SK-N-MC (cell line): ENCODE measurements at regions not wholly inside any gene's neighbourhood (a gene's known extent, or its start where the extent isn't known, plus 50 kb on each side); places are given as distances from the start of the nearest gene placed in this dataset.
"Not testable (repeated sequence)": the region's sequence is repeated elsewhere in the genome, so short reads cannot be mapped to it uniquely, and the experiment has no call there.

ENCODE experiments used
- DNase-seq: peaks from one replicate; pipeline ENCODE4 v3.0.0-alpha.2; 2011; ENCODE audit warnings: low read depth, low spot score
- H3K27ac ChIP-seq: fragments of 200-600 bp; sonication (generic); 2 replicates; pipeline ENCODE4 v1.5.1; 2016; ENCODE audit warnings: mixed run types
- H3K36me3 ChIP-seq: fragments of 200-600 bp; sonication (generic); 2 replicates; pipeline ENCODE4 v1.6.1; 2017; ENCODE audit warnings: antibody characterized with exemption, low read length, mixed read lengths; ENCODE audit not compliant: insufficient read depth
- H3K4me3 ChIP-seq: fragments of 200-600 bp; sonication (generic); 2 replicates; pipeline ENCODE4 v1.5.1; 2016
- H3K9ac ChIP-seq: fragments of 200-600 bp; sonication (generic); 2 replicates; pipeline ENCODE4 v1.8.0; 2017; ENCODE audit warnings: mixed run types, mixed read lengths; ENCODE audit not compliant: insufficient read length
- H3K9me3 ChIP-seq: fragments of 200-600 bp; sonication (generic); 2 replicates; pipeline ENCODE4 v1.6.1; 2017; ENCODE audit warnings: low read depth, mild to moderate bottlenecking, antibody characterized with exemption, low read length, moderate library complexity, mixed read lengths
- EZH2 ChIP-seq: fragments of 200-600 bp; sonication (generic); IDR thresholded peaks from one replicate; pipeline ENCODE4 v1.6.1; 2017; ENCODE audit warnings: antibody characterized with exemption
- FOXP2 ChIP-seq: optimal IDR thresholded peaks from 2 replicates; pipeline ENCODE3; 2011; ENCODE audit warnings: mild to moderate bottlenecking, moderate library complexity; ENCODE audit not compliant: insufficient read depth; ENCODE audit errors: extremely low read length, control extremely low read depth
- POLR2AphosphoS5 ChIP-seq: IDR thresholded peaks from 2 replicates; pipeline ENCODE4 v1.6.1; 2012; ENCODE audit warnings: mild to moderate bottlenecking, low read depth, low read length, borderline replicate concordance

DNA sequence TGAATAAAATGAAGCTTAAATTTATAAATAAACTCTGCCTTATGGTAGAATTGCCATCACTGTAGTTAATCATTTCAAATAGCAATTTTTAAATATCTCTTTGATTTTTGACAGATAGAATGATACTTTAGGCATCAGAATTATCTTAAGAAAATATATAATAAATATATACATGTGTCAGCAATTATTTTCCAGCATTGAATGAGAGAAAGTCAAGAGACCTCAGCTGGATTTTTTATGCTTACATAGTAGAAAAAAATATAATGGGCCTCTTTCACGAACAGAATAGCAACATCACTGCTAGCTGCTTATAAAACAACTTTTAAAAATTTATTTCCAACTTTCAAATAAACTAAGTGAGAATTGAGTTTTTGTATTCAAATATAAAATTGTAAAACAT is 424.0 kb upstream of the MAGEB16 start:
- no peak for DNase-seq
- no peak overlapping the region for H3K4me3 ChIP-seq
- H3K9me3 ChIP-seq = no peaks in the 10 kb centered on the region
- TF ChIP-seq FOXP2 = no peak
- no peak for TF ChIP-seq EZH2
- no peak for TF ChIP-seq POLR2AphosphoS5
- H3K36me3 ChIP-seq = no peaks in the 10 kb centered on the region
- no peak overlapping the region for H3K27ac ChIP-seq
- no peak overlapping the region for H3K9ac ChIP-seq

DNA sequence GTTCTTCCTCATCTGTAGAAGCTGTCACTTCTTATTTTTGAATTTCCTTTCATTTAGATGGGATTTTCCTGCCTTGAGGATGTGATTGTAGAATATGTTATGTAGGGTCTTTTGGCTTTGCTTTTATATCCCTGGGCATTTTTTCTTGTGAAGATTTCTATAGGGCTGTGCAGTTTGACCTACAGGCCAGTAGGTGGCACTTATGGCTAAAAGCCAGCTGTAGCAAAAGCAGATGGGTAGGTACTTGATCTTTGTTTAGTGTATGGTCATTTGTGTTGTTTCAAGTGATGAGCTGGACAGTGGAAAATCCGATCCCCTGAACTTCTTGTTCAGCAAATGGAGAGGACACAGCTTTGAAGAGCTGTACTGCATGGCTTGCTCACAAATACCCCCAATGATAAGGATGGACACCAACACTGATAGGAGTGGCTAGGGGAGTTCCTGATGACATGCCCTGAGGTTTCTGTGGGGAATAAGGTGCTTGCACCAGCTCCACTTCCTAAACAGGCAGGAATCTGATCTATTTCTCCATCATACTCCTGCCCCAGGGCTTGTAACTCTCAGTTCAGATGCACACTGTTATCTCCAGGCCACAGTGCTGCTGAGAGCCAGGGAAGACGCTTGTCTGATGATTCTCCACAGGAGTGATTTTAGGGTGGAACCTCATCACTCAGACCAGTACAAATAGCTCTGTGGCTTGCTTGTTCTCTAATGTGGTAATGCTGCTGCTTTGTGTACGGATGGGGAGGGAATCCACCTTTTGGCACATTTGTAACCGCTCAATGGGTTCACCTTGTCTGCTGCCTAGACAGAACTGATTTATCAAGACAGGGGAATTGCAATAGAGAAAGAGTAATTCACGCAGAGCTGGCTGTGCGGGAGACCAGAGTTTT is 417.1 kb upstream of the MAGEB16 start:
- Histone ChIP-seq H3K4me3 (no peak overlapping the region), H3K36me3 (no peaks in the 10 kb centered on the region), H3K9ac (no peak overlapping the region), H3K9me3 (no peaks in the 10 kb centered on the region), H3K27ac (no peak overlapping the region)
- TF ChIP-seq FOXP2 (no peak), EZH2 (no peak), POLR2AphosphoS5 (no peak)
- no peak for DNase-seq

DNA sequence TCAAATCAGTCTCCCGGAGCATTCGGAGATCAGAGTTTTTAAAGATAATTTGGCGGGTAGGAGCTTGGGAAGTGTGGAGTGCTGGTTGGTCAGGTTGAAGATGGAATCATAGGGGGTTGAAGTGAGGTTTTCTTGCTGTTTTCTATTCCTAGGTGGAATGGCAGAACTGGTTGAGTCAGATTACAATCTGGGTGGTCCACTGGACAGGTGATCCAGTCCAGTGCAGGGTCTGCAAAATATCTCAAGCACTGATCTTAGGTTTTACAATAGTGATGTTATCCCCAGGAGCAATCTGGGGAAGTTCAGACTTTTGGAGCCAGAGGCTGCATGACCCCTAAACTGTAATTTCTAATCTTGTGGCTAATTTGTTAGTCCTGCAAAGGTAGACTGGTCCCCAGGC is 416.4 kb upstream of the MAGEB16 start:
- H3K36me3 ChIP-seq, H3K9ac ChIP-seq, H3K27ac ChIP-seq, H3K9me3 ChIP-seq, DNase-seq, H3K4me3 ChIP-seq: not testable (repeated sequence)

DNA sequence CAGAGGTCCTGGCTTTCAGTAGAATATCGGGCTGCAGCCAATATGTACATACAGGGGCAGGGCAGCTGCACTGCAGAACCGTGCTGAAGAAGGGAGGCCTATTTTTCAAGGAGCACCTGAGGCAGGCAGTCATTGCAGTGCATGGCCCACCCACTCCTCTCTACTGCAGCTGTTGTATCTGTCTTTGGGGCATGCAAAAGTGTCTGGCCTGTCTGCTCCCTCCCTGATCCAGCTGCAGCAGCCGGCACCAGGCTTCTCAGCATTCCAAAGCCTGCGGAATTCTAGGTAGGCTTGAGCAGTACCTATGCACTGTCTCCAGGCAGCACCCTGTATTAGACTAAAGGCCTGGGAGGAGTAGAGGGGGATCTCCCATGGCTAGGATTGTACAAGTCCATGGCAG is 415.2 kb upstream of the MAGEB16 start:
- no peak for DNase-seq
- TF ChIP-seq FOXP2 (no peak), EZH2 (no peak), POLR2AphosphoS5 (no peak)
- Histone ChIP-seq H3K4me3 (no peak overlapping the region), H3K27ac (no peak overlapping the region), H3K9ac (no peak overlapping the region), H3K36me3 (no peaks in the 10 kb centered on the region), H3K9me3 (no peaks in the 10 kb centered on the region)

DNA sequence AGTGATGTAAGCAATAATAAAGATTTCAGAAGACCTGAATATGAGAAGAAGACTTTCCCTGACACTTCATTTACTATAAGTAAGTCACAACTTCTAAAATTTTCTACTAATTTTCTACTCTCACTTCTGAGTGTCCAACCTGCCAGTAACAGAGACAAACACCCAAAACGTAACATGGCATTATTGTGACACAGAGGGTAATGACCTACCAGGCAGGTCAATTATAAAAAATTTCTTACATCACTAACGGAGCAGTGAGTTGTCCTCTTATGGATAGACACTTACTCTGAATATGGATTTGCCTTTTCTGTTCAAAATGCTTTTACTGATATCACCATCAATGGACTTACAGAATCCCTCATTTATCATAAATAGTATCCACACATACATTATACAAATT is 405.9 kb upstream of the MAGEB16 start:
- Histone ChIP-seq H3K27ac (no peak overlapping the region), H3K4me3 (no peak overlapping the region), H3K9me3 (no peaks in the 10 kb centered on the region), H3K36me3 (no peaks in the 10 kb centered on the region), H3K9ac (no peak overlapping the region)
- no peak for DNase-seq
- TF ChIP-seq FOXP2 (no peak), EZH2 (no peak), POLR2AphosphoS5 (no peak)

DNA sequence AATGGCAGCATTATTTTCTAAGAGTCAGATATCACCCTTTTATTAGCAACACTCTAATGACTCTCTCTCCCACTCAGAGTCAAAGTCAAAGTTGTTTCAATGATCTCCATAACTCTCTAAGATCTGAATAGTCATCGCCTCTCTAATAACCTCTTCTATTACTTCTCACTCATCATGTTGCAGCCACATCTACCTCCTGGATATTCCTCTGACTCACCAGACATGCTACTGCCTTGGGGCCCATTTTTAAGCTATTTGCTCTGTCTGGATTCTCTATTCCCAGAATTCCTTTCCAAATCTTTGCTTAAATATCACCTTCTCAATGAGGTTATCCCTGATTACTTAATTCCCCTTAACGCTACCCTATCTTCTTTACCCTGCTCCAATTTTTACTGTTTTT is 391.8 kb upstream of the MAGEB16 start:
- no peak overlapping the region for H3K27ac ChIP-seq
- TF ChIP-seq POLR2AphosphoS5 = no peak
- no peak for TF ChIP-seq EZH2
- TF ChIP-seq FOXP2 = no peak
- no peak overlapping the region for H3K9ac ChIP-seq
- no peak overlapping the region for H3K4me3 ChIP-seq
- DNase-seq = no peak
- no peaks in the 10 kb centered on the region for H3K9me3 ChIP-seq
- no peaks in the 10 kb centered on the region for H3K36me3 ChIP-seq

DNA sequence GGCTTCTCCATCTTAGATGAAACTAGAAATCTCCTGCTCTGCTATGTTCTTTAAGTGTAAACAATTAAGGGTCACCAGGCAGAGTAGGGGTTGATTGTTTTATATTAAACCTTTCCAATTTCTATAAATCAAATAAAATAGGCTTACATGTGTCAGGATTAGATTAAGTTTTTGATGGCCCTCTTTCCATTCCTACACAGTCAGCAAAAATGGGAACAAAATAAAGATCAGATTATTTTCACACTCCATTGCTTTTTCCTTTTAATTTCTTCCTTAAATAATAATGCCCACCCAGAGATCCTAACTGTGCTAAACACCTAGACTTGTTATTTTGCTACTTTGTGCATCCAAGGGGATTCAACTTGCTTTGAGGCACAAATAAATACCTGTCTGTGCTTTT is 381.4 kb upstream of the MAGEB16 start:
- no peak for DNase-seq
- H3K4me3 ChIP-seq = no peak overlapping the region
- H3K27ac ChIP-seq = no peak overlapping the region
- no peak for TF ChIP-seq FOXP2
- TF ChIP-seq POLR2AphosphoS5 = no peak
- no peak for TF ChIP-seq EZH2
- no peaks in the 10 kb centered on the region for H3K9me3 ChIP-seq
- H3K9ac ChIP-seq = no peak overlapping the region
- no peaks in the 10 kb centered on the region for H3K36me3 ChIP-seq

DNA sequence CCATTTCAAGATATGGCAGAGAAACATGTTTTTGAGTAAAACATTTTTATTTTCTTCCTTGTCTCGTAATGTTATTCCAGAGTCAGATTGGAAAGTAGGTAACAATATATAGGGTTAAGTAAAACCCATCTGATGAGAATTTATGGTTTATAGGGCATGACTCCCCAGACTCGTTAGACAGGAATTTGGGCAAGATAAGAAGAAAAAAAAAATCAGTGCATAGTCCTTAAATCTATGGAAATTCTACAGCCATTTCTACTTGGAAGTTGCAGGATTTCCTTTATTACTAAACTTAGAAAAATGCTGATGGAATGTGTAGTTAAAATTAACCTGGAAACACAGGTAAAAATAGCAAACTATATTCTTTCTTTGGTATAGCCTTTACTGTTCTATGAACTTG is 366.1 kb upstream of the MAGEB16 start:
- Histone ChIP-seq H3K36me3 (no peaks in the 10 kb centered on the region), H3K9me3 (no peaks in the 10 kb centered on the region), H3K9ac (no peak overlapping the region), H3K27ac (no peak overlapping the region), H3K4me3 (no peak overlapping the region)
- TF ChIP-seq EZH2 (no peak), POLR2AphosphoS5 (no peak), FOXP2 (no peak)
- DNase-seq = no peak

DNA sequence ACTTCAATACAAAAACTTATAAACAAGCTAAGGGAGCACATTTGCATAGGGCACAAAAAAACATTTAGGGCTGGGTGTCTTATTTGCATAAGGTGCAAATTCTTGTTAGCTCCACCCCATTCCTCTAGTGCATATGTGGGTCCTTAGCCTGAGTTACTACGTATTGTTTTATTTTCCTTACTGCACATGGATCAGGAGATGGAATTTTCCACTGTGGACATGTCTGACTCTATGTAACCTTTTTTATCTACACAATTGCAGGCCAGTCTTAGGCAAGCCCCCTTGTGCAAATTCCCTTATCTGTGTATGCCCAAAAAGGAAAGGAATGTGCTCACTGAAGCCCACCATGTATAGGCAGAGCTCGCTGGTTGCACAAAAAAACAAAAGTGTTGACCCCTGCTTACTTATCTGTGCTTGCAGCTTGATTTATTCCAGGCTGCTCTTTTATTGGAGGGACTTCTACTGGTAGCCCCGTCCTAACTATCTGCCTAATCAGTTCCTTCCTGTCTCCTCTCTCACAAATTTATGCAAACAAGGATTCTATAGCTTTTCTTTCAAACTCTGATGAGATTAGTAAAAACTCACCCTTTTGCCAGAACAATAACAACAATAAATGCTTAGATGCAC is 359.0 kb upstream of the MAGEB16 start:
- TF ChIP-seq FOXP2 = no peak
- TF ChIP-seq POLR2AphosphoS5 = no peak
- no peak for TF ChIP-seq EZH2
- Histone ChIP-seq H3K9me3 (no peaks in the 10 kb centered on the region), H3K27ac (no peak overlapping the region), H3K36me3 (no peaks in the 10 kb centered on the region), H3K4me3 (no peak overlapping the region), H3K9ac (no peak overlapping the region)
- no peak for DNase-seq
